ENCODE measurements at regions not wholly inside any gene's neighbourhood (a gene's known extent, or its start where the extent isn't known, plus 50 kb on each side); places are given as distances from the start of the nearest gene placed in this dataset.

DNA sequence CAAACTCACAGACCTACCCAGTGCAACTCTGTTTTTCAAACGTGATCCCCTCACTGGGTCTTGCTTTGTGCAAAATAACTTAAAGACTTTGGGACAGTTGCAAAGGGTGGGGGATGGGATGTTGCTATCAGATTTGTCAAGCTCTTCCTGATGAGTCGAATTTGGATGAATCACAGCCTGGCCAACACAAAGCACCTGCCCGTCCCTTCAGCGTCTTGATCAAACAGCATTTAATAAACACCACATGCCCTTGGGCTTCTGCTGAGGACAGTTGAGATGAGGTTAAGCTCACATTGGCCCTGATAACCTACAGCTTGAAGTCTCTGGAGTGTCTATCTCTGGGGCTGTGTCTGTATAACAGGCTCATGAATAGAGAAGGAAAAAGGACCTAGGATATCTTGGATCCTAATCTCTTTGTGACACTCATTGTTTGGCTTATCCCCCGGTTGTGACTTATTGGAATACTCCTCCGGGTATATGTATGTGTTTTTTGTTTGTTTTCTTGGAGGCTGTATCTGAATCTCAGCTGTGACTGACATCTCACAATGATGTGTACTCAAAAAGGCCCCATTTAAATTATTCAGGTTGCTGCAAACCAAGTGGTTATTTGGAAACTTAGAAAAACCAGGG lies 132.6 kb upstream of the NAMPT start:
- no peak for DNase-seq

- no peak for DNase-seq
Observed at GRCh38 chr7:106416430-106416829, 131.6 kb upstream of the NAMPT start.

DNA sequence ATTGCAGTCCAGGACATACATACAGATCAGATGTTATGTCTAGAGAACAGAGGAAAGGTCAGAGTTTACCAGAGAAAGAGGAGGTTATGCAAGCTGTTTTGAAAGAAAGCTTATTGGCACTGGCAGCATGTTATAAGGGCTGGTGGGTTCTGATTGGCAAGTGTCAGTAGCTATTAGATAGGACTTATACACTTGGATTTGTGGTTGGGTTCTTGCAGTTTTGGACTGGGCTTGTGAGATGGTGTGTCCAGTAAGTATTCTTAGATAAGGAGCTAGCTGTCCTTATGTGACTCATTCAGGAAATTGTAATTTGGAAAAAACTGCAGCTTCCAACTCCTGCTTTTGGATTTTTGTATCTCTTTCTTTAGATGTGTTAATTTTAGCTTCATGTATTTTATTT lies 130.7 kb upstream of the NAMPT start:
- no peak for DNase-seq

- no peak for DNase-seq
Observed at GRCh38 chr7:106413446-106413845, 128.7 kb upstream of the NAMPT start.

DNA sequence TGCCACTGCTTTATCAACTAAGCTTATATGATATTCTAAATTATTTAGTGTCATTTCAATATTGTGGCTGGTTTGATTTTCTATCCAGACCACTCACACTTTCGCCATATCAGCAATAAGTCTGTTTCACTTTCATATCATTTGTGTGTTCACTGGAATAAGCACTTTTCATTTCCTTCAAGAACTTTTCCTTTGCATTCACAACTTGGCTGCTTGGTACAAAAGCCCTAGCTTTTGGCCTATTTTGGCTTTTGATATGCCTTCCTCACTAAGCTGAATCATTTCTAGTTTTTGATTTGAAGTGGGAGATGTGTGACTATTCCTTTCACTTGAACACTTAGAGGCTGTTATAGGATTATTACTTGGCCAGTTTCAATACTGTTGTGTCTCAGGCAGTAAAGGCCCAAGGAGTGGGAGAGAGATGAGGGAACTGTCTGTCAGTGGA lies 120.9 kb upstream of the NAMPT start:
- DNase-seq = no peak

DNA sequence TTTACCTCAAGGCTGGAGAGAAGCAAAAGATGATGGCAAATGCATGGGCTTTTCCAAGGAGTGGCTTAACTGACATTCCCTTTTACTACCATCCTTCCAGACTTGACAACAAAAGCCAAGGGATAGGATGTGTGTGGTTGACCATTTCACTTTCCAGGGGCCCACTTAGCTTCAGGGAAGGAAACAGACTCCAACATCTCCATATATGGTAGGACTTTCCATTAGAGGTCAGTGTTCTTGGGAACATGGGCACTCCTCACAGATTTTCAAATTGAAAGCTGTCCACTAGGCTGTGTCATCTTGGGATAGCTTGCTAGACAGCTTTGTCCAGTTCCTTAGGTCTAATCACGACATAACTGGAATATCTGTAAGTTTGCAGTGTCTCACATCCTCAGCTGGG lies 118.1 kb upstream of the NAMPT start:
- DNase-seq = no peak

DNA sequence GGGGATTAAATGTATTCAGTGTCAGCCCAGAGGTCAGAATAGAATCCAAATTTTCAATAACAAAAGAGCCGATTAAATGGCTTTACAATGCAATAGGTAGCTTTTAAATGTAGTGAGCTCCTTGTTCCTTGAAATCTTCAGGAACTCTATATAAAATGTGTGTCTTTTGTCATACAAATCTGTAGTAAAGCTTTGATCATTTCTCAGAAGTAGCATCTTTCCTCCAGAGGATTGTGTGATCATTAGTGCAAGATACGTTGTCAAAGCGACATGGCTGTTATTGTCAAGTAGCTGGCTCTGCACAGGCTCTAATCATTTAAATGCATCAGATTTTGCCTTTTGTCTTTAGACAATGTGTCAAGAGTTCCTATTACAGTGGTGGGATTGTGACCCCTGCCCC lies 116.1 kb upstream of the NAMPT start:
- no peak for DNase-seq

DNA sequence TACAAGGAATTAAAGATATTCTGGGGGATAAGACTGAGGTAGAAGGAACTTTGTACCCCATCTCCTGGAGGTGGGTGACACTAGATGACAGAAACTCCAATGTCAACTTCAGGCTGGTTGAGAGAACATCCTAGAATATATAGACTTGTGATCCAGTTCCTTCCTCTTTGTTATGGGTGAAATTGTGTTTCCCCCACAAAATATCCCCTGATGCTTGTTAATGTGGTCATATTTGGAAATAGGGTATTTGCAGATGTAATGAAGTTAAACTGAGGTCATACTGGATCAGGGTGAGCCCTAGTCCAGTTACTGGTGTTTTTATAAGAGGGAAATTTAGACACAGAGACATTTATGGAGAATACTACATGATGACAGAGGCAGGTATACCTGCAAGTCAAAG lies 114.0 kb upstream of the NAMPT start:
- DNase-seq = no peak

DNA sequence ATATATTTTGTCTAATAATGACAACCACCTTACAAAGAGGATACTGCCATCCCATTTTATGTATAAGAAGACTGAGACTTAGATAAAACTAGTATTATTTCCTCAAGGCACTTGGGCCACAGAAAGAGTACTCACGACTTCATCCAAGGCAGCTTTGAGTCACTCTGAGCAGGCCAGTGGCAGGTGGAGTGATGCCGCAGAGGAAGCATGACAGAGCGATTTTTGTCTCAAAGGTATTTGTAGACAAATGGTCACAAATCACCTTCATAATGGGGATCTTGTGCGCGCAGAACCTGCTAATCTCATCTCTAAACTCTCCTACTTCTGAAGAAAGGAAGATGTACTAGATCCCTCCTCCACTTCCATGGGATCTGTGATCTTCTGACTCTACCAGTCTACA lies 113.2 kb upstream of the NAMPT start:
- no peak for DNase-seq

DNA sequence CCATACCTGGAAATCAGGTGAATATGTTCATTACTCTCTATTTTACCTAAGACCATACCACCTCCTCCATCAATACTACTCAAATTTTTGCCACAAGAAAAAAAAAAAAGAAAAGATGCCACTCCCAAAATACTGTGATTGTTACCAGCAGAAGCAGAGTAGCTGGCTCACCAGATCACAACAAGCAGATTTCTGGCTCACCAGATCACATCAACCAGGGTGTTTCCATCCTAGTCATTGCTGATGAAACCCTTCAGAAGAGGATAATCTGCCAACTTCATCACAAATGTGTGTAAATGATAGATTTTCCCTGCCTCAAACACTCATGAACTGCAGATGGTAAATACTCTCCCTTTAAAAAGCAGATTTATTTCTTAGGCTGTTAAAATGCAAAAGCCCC lies 109.7 kb upstream of the NAMPT start:
- no peak for DNase-seq

GRCh38 chr7:106393564-106394251 lies 108.9 kb upstream of the NAMPT start:
- no peak for DNase-seq

GRCh38 chr7:106392590-106392989 lies 107.8 kb upstream of the NAMPT start:
- no peak for DNase-seq

GRCh38 chr7:106392144-106392543 lies 107.4 kb upstream of the NAMPT start:
- no peak for DNase-seq

- no peak for DNase-seq
Observed at GRCh38 chr7:106386958-106387357, 102.2 kb upstream of the NAMPT start.

DNA sequence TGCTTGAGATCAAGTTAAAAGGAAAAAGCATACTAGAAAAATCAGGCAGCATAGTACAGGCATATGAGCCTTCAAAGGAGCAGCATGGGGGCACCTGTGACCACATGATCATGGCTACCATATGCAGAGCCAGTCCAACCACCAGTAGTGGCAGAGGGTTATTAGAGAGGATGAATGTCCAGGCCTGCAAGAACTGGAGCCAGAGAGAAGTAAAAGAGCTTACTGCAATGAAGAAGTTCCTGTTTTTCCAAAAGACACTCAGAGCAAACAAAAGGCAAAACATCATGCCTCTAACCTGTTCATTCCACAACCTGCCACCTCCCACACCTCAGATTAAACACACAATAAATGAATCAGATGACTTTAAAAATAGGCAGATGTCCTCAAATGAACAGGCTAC lies 99.6 kb upstream of the NAMPT start:
- DNase-seq = no peak

DNA sequence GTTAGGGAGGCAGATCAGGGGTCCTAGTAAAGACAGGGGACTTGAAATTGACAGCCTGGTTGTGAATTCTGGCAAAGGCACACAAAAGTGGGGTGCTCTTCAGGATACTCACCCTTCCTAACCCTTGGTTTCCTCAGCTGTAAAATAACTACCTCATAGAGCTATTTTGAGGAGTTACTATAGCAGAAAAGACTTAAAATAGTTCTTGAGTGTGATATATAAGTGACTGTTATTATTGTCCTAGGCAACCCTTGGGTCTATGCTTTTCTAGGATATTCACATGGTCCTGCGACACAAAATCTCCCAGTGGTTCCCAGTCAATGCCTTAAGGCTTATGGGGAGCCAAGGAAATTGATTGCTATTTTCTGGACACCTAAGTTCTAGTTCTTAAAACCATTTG lies 98.1 kb upstream of the NAMPT start:
- DNase-seq = no peak

DNA sequence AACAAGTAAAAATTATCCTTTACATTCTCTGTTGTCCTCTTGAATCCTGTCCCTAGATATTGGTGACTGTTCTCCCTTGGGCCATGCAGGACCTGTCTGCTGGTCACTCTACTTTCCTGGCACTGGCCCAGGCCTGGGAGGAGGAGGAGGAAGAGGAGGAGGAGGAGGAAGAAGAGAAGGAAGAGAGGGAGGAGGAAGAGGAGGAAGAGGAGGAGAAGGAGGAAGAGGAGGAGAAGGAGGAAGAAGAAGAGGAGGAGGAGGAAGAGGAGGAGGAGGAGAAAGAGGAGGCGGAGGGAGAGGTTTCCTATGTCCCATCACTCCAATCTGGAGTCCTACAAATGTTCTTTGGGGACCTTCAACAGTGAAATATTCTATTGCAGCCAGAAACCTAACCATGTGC lies 97.3 kb upstream of the NAMPT start:
- no peak for DNase-seq

GRCh38 chr7:106381252-106381651 lies 96.5 kb upstream of the NAMPT start:
- DNase-seq = no peak

DNA sequence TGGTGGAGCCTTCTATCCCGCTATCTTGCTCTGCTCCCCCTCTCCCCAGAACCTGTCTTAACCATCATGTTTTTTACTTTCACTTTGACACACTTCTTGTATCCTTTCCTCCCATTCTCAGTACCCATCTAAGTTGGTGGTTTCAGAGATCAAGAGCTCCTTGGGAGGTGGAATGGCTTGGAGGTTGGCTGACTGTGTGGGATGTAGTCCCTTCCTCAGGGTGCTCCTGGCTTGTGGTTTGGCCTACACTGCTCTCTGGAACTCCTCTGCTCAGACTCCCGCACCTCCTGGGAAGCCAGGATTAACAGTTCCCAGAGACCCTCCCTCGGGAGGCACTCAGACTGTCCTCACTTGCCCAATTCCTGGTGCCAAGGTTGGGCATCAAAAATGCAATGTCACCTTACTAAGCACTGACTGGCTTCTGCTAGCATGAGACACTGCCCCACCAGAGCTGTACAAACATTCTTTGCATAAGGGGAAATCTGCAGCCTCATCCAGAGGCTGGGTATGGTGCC lies 93.1 kb upstream of the NAMPT start:
- DNase-seq = no peak

GRCh38 chr7:106376026-106376799 lies 91.4 kb upstream of the NAMPT start:
- DNase-seq = no peak

GRCh38 chr7:106375499-106375898 lies 90.7 kb upstream of the NAMPT start:
- no peak for DNase-seq

DNA sequence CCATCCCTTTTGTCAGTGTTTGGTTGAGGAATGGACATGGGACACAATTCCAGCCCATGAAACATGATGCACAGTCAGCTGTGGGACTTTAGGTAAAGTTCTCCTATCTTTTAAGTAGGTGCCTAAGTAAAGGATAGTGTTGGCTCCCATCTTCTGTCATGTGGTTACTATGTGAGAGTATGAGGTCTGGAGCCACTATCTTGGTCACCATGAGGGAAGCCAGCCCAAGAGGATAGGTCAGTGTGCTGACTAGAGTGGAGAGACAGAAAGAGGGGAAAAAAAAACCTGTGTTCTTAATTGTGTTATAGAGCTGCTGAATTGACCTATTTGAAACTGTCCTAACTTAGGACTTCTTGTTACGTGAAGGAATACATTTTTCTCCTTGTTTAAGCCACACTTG lies 89.7 kb upstream of the NAMPT start:
- DNase-seq = no peak

DNA sequence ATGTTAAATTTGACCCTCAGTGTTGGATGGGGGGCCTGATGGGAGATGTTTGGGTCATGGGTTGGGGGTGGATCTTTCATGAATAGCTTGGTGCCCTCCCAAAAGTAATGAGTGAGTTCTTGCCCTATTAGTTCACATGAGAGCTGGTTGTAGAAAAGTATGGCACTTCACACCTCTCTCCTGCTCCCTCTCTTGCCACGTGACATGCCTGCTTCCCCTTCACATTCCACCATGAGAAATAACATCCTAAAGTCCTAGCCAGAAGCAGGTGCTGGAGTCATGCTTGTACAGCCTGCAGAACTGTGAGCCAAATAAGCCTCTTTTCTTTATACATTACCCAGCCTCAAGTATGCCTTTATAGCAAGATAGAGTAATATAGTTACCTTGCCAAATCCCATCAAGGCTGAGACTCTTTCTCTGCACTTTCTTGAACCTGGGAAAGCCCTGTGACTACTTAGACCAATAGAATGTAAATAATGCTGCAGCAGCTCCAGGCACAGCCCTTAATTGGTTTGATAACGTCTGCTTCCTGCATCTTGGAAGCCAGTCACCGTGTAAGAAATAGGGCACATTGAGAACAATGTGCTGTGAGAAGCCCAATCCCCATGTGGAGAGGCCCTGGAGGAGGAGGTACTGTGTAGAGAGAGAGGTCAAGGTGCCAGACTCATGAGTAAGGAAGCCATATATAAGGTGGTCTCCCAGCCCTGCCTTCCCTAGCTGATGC lies 88.0 kb upstream of the NAMPT start:
- DNase-seq = no peak

Data from GDM1 (cell line).